Smooth muscle cell (in vitro differentiated cells): ENCODE measurements at regions not wholly inside any gene's neighbourhood (a gene's known extent, or its start where the extent isn't known, plus 50 kb on each side); places are given as distances from the start of the nearest gene placed in this dataset.
"Not testable (repeated sequence)": the region's sequence is repeated elsewhere in the genome, so short reads cannot be mapped to it uniquely, and the experiment has no call there.

Source experiments
- DNase-seq: peaks from one replicate; lab custom pipeline; 2025; ENCODE audit not compliant: unreplicated experiment; lab: John Stamatoyannopoulos, UW
- H2AFZ ChIP-seq: fragments of 200-600 bp; sonication (generic); 2 replicates; pipeline ENCODE4 v1.6.0; 2016; ENCODE audit warnings: antibody characterized with exemption, low read depth, mild to moderate bottlenecking
- H3F3A ChIP-seq: fragments of 200-600 bp; sonication (generic); 2 replicates; pipeline ENCODE4 v1.6.0; 2017; ENCODE audit warnings: antibody characterized with exemption, low read depth
- H3K27ac ChIP-seq: fragments of 200-600 bp; sonication (generic); 2 replicates; pipeline ENCODE4 v1.5.1; 2016; ENCODE audit warnings: low read depth, mild to moderate bottlenecking
- H3K27me3 ChIP-seq: fragments of 200-600 bp; sonication (generic); 2 replicates; pipeline ENCODE4 v1.6.1; 2016; ENCODE audit warnings: low read depth, mild to moderate bottlenecking
- H3K36me3 ChIP-seq: fragments of 200-600 bp; sonication (generic); 2 replicates; pipeline ENCODE4 v1.5.1; 2016; ENCODE audit warnings: low read depth
- H3K4me1 ChIP-seq: fragments of 200-600 bp; sonication (generic); 2 replicates; pipeline ENCODE4 v1.5.1; 2016; ENCODE audit warnings: low read depth
- H3K4me2 ChIP-seq: fragments of 200-600 bp; sonication (generic); 2 replicates; pipeline ENCODE4 v1.6.0; 2016; ENCODE audit warnings: mild to moderate bottlenecking
- H3K4me3 ChIP-seq: fragments of 200-600 bp; sonication (generic); 2 replicates; pipeline ENCODE4 v1.5.1; 2016; ENCODE audit warnings: mild to moderate bottlenecking
- H3K79me2 ChIP-seq: fragments of 200-600 bp; sonication (generic); 2 replicates; pipeline ENCODE4 v1.6.0; 2016; ENCODE audit warnings: low read depth, mild to moderate bottlenecking
- H3K9ac ChIP-seq: fragments of 200-600 bp; sonication (generic); 2 replicates; pipeline ENCODE4 v1.6.0; 2016; ENCODE audit warnings: low read depth
- H3K9me3 ChIP-seq: fragments of 200-600 bp; sonication (generic); replicated peaks from 2 replicates; pipeline ENCODE4 v1.5.1; 2016; ENCODE audit warnings: low read depth
- H4K20me1 ChIP-seq: fragments of 200-600 bp; sonication (generic); 2 replicates; pipeline ENCODE4 v1.6.0; 2016; ENCODE audit warnings: low read depth
- WGBS: methylation state at CpG from one replicate; pipeline ENCODE4 v1.1.7; 2016; ENCODE audit warnings: low lambda C conversion rate; 5-methylcytosine and 5-hydroxymethylcytosine counted together

GRCh38 chr15:24477107-24478025 is 198.2 kb upstream of the NPAP1 start:
- H3K9ac ChIP-seq, H3F3A ChIP-seq, DNase-seq, H3K36me3 ChIP-seq, H3K4me1 ChIP-seq, H3K9me3 ChIP-seq, H2AFZ ChIP-seq, H3K79me2 ChIP-seq, H3K27me3 ChIP-seq, H3K27ac ChIP-seq, H4K20me1 ChIP-seq: not testable (repeated sequence)
- Histone ChIP-seq H3K4me2 (peak overlapping the region; percentile 58), H3K4me3 (peak overlapping the region; percentile 46)
- 33% methylated on average over 31 of the region's 49 CpGs for WGBS

- H3K36me3 ChIP-seq, DNase-seq, H3K4me3 ChIP-seq, H3F3A ChIP-seq, H4K20me1 ChIP-seq, H3K4me2 ChIP-seq, H3K27me3 ChIP-seq, H2AFZ ChIP-seq, H3K79me2 ChIP-seq, H3K9me3 ChIP-seq, H3K27ac ChIP-seq, H3K4me1 ChIP-seq, H3K9ac ChIP-seq: not testable (repeated sequence)
- WGBS = 69% methylated on average over 14 of the region's 14 CpGs
Measured at GRCh38 chr15:24485885-24486567, 189.5 kb upstream of the NPAP1 start.

- not testable (repeated sequence) for H4K20me1 ChIP-seq, H3K4me1 ChIP-seq, H3K4me2 ChIP-seq, H2AFZ ChIP-seq, H3K4me3 ChIP-seq, DNase-seq, H3K79me2 ChIP-seq, H3K27ac ChIP-seq, H3K27me3 ChIP-seq, H3F3A ChIP-seq, H3K36me3 ChIP-seq, H3K9ac ChIP-seq, H3K9me3 ChIP-seq
- WGBS = 72% methylated on average over 8 of the region's 8 CpGs
Measured at GRCh38 chr15:24488164-24488907, 187.2 kb upstream of the NPAP1 start.

- not testable (repeated sequence) for H3K4me2 ChIP-seq, H2AFZ ChIP-seq, H4K20me1 ChIP-seq, H3K9ac ChIP-seq, H3K27me3 ChIP-seq, H3F3A ChIP-seq, H3K36me3 ChIP-seq, H3K27ac ChIP-seq, H3K79me2 ChIP-seq, H3K4me3 ChIP-seq, H3K4me1 ChIP-seq, DNase-seq, H3K9me3 ChIP-seq
- 85% methylated on average over 10 of the region's 11 CpGs for WGBS
Measured at GRCh38 chr15:24505216-24505615, 170.4 kb upstream of the NPAP1 start.

- H3K9ac ChIP-seq, H3K36me3 ChIP-seq, H3K27me3 ChIP-seq, H3K79me2 ChIP-seq, H2AFZ ChIP-seq, DNase-seq, H3K4me3 ChIP-seq, H3K9me3 ChIP-seq, H3K4me1 ChIP-seq, H3K27ac ChIP-seq, H3K4me2 ChIP-seq, H4K20me1 ChIP-seq, H3F3A ChIP-seq: not testable (repeated sequence)
- WGBS = 92% methylated on average over 1 of the region's 1 CpG
Measured at GRCh38 chr15:24509714-24510113, 165.9 kb upstream of the NPAP1 start.

- not testable (repeated sequence) for H3K4me1 ChIP-seq, H3K36me3 ChIP-seq, H2AFZ ChIP-seq, H3F3A ChIP-seq, H3K27ac ChIP-seq, H3K4me2 ChIP-seq, DNase-seq, H3K9ac ChIP-seq, H3K4me3 ChIP-seq, H3K79me2 ChIP-seq, H3K27me3 ChIP-seq, H4K20me1 ChIP-seq, H3K9me3 ChIP-seq
- WGBS = 92% methylated on average over 3 of the region's 3 CpGs
Measured at GRCh38 chr15:24511598-24511997, 164.0 kb upstream of the NPAP1 start.

GRCh38 chr15:24518772-24519171 is 156.8 kb upstream of the NPAP1 start:
- H3K27me3 ChIP-seq, H4K20me1 ChIP-seq, H3K27ac ChIP-seq, H3K4me1 ChIP-seq, H3F3A ChIP-seq, H3K79me2 ChIP-seq, H2AFZ ChIP-seq, H3K4me2 ChIP-seq, DNase-seq, H3K36me3 ChIP-seq, H3K9me3 ChIP-seq, H3K9ac ChIP-seq, H3K4me3 ChIP-seq: not testable (repeated sequence)
- 65% methylated on average over 3 of the region's 4 CpGs for WGBS

GRCh38 chr15:24531235-24531634 is 144.3 kb upstream of the NPAP1 start:
- not testable (repeated sequence) for H4K20me1 ChIP-seq, H3K36me3 ChIP-seq, H3K4me2 ChIP-seq, H3K4me1 ChIP-seq, H3K9me3 ChIP-seq, H2AFZ ChIP-seq, H3K27me3 ChIP-seq, H3K27ac ChIP-seq, H3K4me3 ChIP-seq, H3K79me2 ChIP-seq, DNase-seq, H3K9ac ChIP-seq, H3F3A ChIP-seq
- 54% methylated on average over 3 of the region's 3 CpGs for WGBS
